ENCODE measurements at regions not wholly inside any gene's neighbourhood (a gene's known extent, or its start where the extent isn't known, plus 50 kb on each side); places are given as distances from the start of the nearest gene placed in this dataset.

DNA sequence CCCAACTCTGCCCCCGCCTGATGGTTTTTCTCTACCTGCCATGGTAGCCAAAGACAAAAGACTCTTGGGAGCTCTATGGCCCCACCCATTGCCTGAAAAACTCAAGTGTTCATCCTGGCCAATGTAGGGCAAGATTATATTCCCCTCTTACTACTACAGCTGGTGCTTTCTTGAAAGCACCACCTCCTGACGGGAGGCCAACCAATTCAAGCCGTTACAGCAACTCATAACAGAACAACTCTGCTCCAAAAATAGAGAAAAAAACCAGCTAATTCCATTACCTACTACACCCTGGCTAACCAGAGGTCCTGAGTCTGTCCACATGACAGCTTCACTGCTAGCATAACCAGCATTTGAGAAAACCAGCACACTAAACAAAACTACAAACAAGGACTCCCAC is 127.5 kb upstream of the GAREM1 start:
- H3K4me1 ChIP-seq (ENCODE audit: insufficient read depth, low read length), result no peaks in the 10 kb centered on the region
- H3F3A ChIP-seq (ENCODE audit: low read length, unreplicated experiment), result no peaks in the 10 kb centered on the region
- H3K27me3 ChIP-seq (ENCODE audit: low read length), result peaks cover 3% of the 10 kb centered on the region; the same call in 1 of the 2 replicates
- no peaks in the 10 kb centered on the region for H3K9me3 ChIP-seq (ENCODE audit: low read length)
- TF ChIP-seq EZH2 (IDR thresholded peaks at IDR 0.05; ENCODE audit: low read length, unreplicated experiment), result no peak
- TF ChIP-seq EZH2phosphoT487 (IDR thresholded peaks at IDR 0.05; ENCODE audit: borderline replicate concordance, low read length), result no peak
- TF ChIP-seq, protein P1, sequence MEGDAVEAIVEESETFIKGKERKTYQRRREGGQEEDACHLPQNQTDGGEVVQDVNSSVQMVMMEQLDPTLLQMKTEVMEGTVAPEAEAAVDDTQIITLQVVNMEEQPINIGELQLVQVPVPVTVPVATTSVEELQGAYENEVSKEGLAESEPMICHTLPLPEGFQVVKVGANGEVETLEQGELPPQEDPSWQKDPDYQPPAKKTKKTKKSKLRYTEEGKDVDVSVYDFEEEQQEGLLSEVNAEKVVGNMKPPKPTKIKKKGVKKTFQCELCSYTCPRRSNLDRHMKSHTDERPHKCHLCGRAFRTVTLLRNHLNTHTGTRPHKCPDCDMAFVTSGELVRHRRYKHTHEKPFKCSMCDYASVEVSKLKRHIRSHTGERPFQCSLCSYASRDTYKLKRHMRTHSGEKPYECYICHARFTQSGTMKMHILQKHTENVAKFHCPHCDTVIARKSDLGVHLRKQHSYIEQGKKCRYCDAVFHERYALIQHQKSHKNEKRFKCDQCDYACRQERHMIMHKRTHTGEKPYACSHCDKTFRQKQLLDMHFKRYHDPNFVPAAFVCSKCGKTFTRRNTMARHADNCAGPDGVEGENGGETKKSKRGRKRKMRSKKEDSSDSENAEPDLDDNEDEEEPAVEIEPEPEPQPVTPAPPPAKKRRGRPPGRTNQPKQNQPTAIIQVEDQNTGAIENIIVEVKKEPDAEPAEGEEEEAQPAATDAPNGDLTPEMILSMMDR (conservative IDR thresholded peaks at IDR 0.05; ENCODE audit: low read depth, low read length), result no peak
- intact Hi-C loops (cut with micrococcal nuclease), result no loop called here
- H3K27ac ChIP-seq (ENCODE audit: low read length), result no peak overlapping the region
- ChIA-PET CTCF (interaction anchor here (0.6 kb wide), 1 partner anchor 117 kb away, joined by 3 read pairs; no protein-coding TSS in a partner anchor), POLR2A (ENCODE audit: unreplicated experiment) (no interaction called here)
- no peak overlapping the region for H3K4me2 ChIP-seq (ENCODE audit: low read length)
- no TSS peak for BruUV-seq (replicated peaks)
- no peak overlapping the region for H2AFZ ChIP-seq (ENCODE audit: low read length)
- no peak overlapping the region for H3K4me3 ChIP-seq (ENCODE audit: low read length)
- no peaks in the 10 kb centered on the region for H3K79me2 ChIP-seq (ENCODE audit: low read length)
- H4K20me1 ChIP-seq (ENCODE audit: low read length), result no peaks in the 10 kb centered on the region
- DNase-seq, result no peak
- H3K36me3 ChIP-seq (ENCODE audit: low read depth, low read length), result no peaks in the 10 kb centered on the region
- no peak for ATAC-seq
- H3K9ac ChIP-seq (ENCODE audit: low read length), result no peak overlapping the region
- H3K9me2 ChIP-seq (replicated peaks; ENCODE audit: low read length), result no peaks in the 10 kb centered on the region

DNA sequence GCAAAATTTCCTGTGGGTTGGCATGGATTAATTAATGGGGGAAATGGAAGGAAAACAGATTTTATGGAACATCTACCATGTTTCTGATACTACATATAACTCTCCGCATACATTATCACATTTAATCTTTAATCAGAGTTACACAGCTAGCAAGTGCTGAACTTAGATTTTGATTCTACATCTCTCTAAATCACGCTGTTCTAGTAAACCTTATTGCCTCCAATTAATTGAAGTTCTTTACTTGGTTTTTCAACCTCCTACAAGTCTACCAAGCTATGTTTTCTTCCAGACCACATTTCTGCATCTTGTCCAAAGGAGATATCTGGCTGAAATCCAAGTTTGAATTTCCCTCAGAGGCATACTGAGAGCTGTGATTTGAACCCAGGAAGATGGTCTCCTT is 125.8 kb upstream of the GAREM1 start:
- H3K27ac ChIP-seq (ENCODE audit: low read length), result no peak overlapping the region
- H2AFZ ChIP-seq (ENCODE audit: low read length), result no peak overlapping the region

DNA sequence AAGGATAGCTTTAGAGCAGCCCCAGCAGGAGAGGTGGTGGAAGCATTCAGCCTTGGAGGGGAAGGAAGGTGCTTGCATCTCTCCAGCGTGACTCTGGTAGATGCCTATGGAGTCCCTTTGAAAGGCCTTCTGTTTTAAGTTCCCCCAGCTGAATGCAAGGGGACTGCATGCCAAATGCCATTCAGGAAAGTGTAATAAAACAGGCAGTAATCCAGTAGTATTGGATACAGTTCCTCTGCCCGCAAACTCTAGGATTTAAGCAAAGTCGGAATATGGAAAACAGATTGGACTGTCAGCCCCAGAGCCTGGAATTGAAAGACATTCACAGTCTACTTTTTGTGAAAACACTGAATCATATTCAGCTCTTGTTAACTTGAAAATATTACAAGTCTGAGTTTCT is 125.2 kb upstream of the GAREM1 start:
- H3K9me2 ChIP-seq (replicated peaks; ENCODE audit: low read length), result no peaks in the 10 kb centered on the region
- intact Hi-C loops (cut with micrococcal nuclease), result no loop called here
- TF ChIP-seq EZH2phosphoT487 (IDR thresholded peaks at IDR 0.05; ENCODE audit: borderline replicate concordance, low read length), result no peak
- no peak for TF ChIP-seq EZH2 (IDR thresholded peaks at IDR 0.05; ENCODE audit: low read length, unreplicated experiment)
- TF ChIP-seq, protein P1 (conservative IDR thresholded peaks at IDR 0.05; ENCODE audit: low read depth, low read length), result no peak
- peaks cover 3% of the 10 kb centered on the region; the same call in 1 of the 2 replicates for H3K27me3 ChIP-seq (ENCODE audit: low read length)
- H3K4me1 ChIP-seq (ENCODE audit: insufficient read depth, low read length), result no peaks in the 10 kb centered on the region
- H2AFZ ChIP-seq (ENCODE audit: low read length), result no peak overlapping the region
- no peak overlapping the region for H3K27ac ChIP-seq (ENCODE audit: low read length)
- H4K20me1 ChIP-seq (ENCODE audit: low read length), result no peaks in the 10 kb centered on the region
- H3F3A ChIP-seq (ENCODE audit: low read length, unreplicated experiment), result no peaks in the 10 kb centered on the region
- no peaks in the 10 kb centered on the region for H3K79me2 ChIP-seq (ENCODE audit: low read length)
- H3K4me2 ChIP-seq (ENCODE audit: low read length), result no peak overlapping the region
- H3K9me3 ChIP-seq (ENCODE audit: low read length), result no peaks in the 10 kb centered on the region
- ATAC-seq (no peak), DNase-seq (no peak)
- no TSS peak for BruUV-seq (replicated peaks)
- ChIA-PET CTCF (no interaction called here), POLR2A (ENCODE audit: unreplicated experiment) (no interaction called here)
- no peak overlapping the region for H3K9ac ChIP-seq (ENCODE audit: low read length)
- H3K4me3 ChIP-seq (ENCODE audit: low read length), result no peak overlapping the region
- H3K36me3 ChIP-seq (ENCODE audit: low read depth, low read length), result no peaks in the 10 kb centered on the region

More for the DNA sequence above, 125.8 kb upstream of the GAREM1 start:
- Histone ChIP-seq H3K9me2 (replicated peaks; ENCODE audit: low read length) (no peaks in the 10 kb centered on the region), H3K36me3 (ENCODE audit: low read depth, low read length) (no peaks in the 10 kb centered on the region), H3K9ac (ENCODE audit: low read length) (no peak overlapping the region), H3K27me3 (ENCODE audit: low read length) (peaks cover 3% of the 10 kb centered on the region; the same call in 1 of the 2 replicates), H3K4me2 (ENCODE audit: low read length) (no peak overlapping the region), H3K4me1 (ENCODE audit: insufficient read depth, low read length) (no peaks in the 10 kb centered on the region), H3K4me3 (ENCODE audit: low read length) (no peak overlapping the region), H4K20me1 (ENCODE audit: low read length) (no peaks in the 10 kb centered on the region), H3K79me2 (ENCODE audit: low read length) (no peaks in the 10 kb centered on the region), H3F3A (ENCODE audit: low read length, unreplicated experiment) (no peaks in the 10 kb centered on the region), H3K9me3 (ENCODE audit: low read length) (no peaks in the 10 kb centered on the region)
- BruUV-seq (replicated peaks), result no TSS peak
- ATAC-seq, result no peak
- CTCF ChIA-PET, result no interaction called here
- no peak for DNase-seq
- POLR2A ChIA-PET (ENCODE audit: unreplicated experiment), result no interaction called here
- TF ChIP-seq, protein P1 (conservative IDR thresholded peaks at IDR 0.05; ENCODE audit: low read depth, low read length), result no peak
- TF ChIP-seq EZH2phosphoT487 (IDR thresholded peaks at IDR 0.05; ENCODE audit: borderline replicate concordance, low read length), result no peak
- TF ChIP-seq EZH2 (IDR thresholded peaks at IDR 0.05; ENCODE audit: low read length, unreplicated experiment), result no peak
- intact Hi-C loops (cut with micrococcal nuclease), result no loop called here
